Pons (tissue), 1 donor: ENCODE measurements at regions not wholly inside any gene's neighbourhood (a gene's known extent, or its start where the extent isn't known, plus 50 kb on each side); places are given as distances from the start of the nearest gene placed in this dataset.
"Not testable (repeated sequence)": the region's sequence is repeated elsewhere in the genome, so short reads cannot be mapped to it uniquely, and the experiment has no call there.

Experiments
- DNase-seq: peaks from one replicate; pipeline ENCODE4 v3.0.0-alpha.2; 2016; ENCODE audit warnings: low spot score

- no peak for DNase-seq
Measured at GRCh38 chr7:118938845-118939244, 714.3 kb downstream of the ANKRD7 start.

- DNase-seq = no peak
Measured at GRCh38 chr7:118944271-118944670, 719.8 kb downstream of the ANKRD7 start.

GRCh38 chr7:118945911-118946682 is 721.6 kb downstream of the ANKRD7 start:
- no peak for DNase-seq

GRCh38 chr7:118948508-118948907 is 724.0 kb downstream of the ANKRD7 start:
- no peak for DNase-seq

- DNase-seq = no peak
Measured at GRCh38 chr7:118949031-118949430, 724.5 kb downstream of the ANKRD7 start.

- DNase-seq = not testable (repeated sequence)
Measured at GRCh38 chr7:118956285-118956684, 731.8 kb downstream of the ANKRD7 start.

- DNase-seq = no peak
Measured at GRCh38 chr7:118969370-118969769, 744.9 kb downstream of the ANKRD7 start.

- no peak for DNase-seq
Measured at GRCh38 chr7:118971706-118972105, 747.2 kb downstream of the ANKRD7 start.

- no peak for DNase-seq
Measured at GRCh38 chr7:118974836-118975235, 750.3 kb downstream of the ANKRD7 start.

- no peak for DNase-seq
Measured at GRCh38 chr7:118995350-118995749, 770.8 kb downstream of the ANKRD7 start.

- no peak for DNase-seq
Measured at GRCh38 chr7:119007236-119007635, 782.7 kb downstream of the ANKRD7 start.

GRCh38 chr7:119010635-119011034 is 786.1 kb downstream of the ANKRD7 start:
- DNase-seq = no peak

- peak; percentile 23 for DNase-seq
Measured at GRCh38 chr7:119026391-119026790, 801.9 kb downstream of the ANKRD7 start.

GRCh38 chr7:119028736-119029135 is 804.2 kb downstream of the ANKRD7 start:
- DNase-seq = no peak

- not testable (repeated sequence) for DNase-seq
Measured at GRCh38 chr7:119032136-119032535, 807.6 kb downstream of the ANKRD7 start.

- no peak for DNase-seq
Measured at GRCh38 chr7:119033641-119034040, 809.1 kb downstream of the ANKRD7 start.

GRCh38 chr7:119037941-119038340 is 813.4 kb downstream of the ANKRD7 start:
- DNase-seq = peak; percentile 8

- no peak for DNase-seq
Measured at GRCh38 chr7:119046068-119046467, 821.6 kb downstream of the ANKRD7 start.

GRCh38 chr7:119065966-119066365 is 841.5 kb downstream of the ANKRD7 start:
- no peak for DNase-seq

GRCh38 chr7:119086026-119086425 is 861.5 kb downstream of the ANKRD7 start:
- peak; percentile 12 for DNase-seq

- no peak for DNase-seq
Measured at GRCh38 chr7:119090851-119091250, 866.3 kb downstream of the ANKRD7 start.

GRCh38 chr7:119096683-119097082 is 872.2 kb downstream of the ANKRD7 start:
- no peak for DNase-seq

- not testable (repeated sequence) for DNase-seq
Measured at GRCh38 chr7:119100611-119101258, 876.2 kb downstream of the ANKRD7 start.

- no peak for DNase-seq
Measured at GRCh38 chr7:119102291-119102690, 877.8 kb downstream of the ANKRD7 start.
